ENCODE measurements at regions not wholly inside any gene's neighbourhood (a gene's known extent, or its start where the extent isn't known, plus 50 kb on each side); places are given as distances from the start of the nearest gene placed in this dataset.

DNA sequence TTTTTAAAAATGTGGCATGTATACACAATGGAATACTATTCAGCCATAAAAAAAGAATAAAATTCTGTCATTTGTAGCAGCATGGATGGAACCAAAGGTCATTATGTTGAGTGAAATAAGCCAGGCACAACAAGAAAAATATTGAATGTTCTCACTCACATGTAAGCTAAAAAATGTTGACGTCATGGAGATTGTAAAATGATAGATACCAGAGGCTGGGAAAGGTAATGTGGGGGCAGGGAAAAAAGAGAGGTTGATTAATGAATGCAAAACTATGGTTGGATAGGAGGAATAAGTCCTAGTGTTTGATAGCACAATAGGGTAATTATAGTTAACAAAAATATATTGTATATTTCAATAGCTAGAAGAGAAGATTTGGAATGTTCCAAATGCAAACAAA is 89.1 kb upstream of the SLC35F3 start:
- TF ChIP-seq, protein P1, sequence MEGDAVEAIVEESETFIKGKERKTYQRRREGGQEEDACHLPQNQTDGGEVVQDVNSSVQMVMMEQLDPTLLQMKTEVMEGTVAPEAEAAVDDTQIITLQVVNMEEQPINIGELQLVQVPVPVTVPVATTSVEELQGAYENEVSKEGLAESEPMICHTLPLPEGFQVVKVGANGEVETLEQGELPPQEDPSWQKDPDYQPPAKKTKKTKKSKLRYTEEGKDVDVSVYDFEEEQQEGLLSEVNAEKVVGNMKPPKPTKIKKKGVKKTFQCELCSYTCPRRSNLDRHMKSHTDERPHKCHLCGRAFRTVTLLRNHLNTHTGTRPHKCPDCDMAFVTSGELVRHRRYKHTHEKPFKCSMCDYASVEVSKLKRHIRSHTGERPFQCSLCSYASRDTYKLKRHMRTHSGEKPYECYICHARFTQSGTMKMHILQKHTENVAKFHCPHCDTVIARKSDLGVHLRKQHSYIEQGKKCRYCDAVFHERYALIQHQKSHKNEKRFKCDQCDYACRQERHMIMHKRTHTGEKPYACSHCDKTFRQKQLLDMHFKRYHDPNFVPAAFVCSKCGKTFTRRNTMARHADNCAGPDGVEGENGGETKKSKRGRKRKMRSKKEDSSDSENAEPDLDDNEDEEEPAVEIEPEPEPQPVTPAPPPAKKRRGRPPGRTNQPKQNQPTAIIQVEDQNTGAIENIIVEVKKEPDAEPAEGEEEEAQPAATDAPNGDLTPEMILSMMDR (conservative IDR thresholded peaks at IDR 0.05; ENCODE audit: low read length): no peak
- TF ChIP-seq EZH2phosphoT487 (IDR thresholded peaks at IDR 0.05; ENCODE audit: borderline replicate concordance, low read depth, low read length): no peak
